GM12892 (cell line): ENCODE measurements at regions not wholly inside any gene's neighbourhood (a gene's known extent, or its start where the extent isn't known, plus 50 kb on each side); places are given as distances from the start of the nearest gene placed in this dataset.

ENCODE experiments used
- POLR2A ChIP-seq: IDR thresholded peaks from 2 replicates; pipeline ENCODE4 v1.6.1; 2011; ENCODE audit warnings: low read depth, low read length, control low read depth
- POLR2AphosphoS5 ChIP-seq: IDR thresholded peaks from 2 replicates; pipeline ENCODE4 v1.6.1; 2011; ENCODE audit warnings: low read depth, low read length, control low read depth
- TAF1 ChIP-seq: IDR thresholded peaks from 2 replicates; pipeline ENCODE4 v1.6.1; 2011; ENCODE audit warnings: low read depth, mild to moderate bottlenecking, control low read depth, low read length, borderline replicate concordance

GRCh38 chr3:61420136-61420759, 141.1 kb upstream of the PTPRG start:
- TF ChIP-seq POLR2A: no peak
- TF ChIP-seq POLR2AphosphoS5: no peak
- TF ChIP-seq TAF1: no peak
